PC-3 (cell line): ENCODE measurements at regions not wholly inside any gene's neighbourhood (a gene's known extent, or its start where the extent isn't known, plus 50 kb on each side); places are given as distances from the start of the nearest gene placed in this dataset.
A peak's percentile ranks its signal among the peaks of the same experiment; 100 is the strongest.

Source experiments
- ATAC-seq: fragments of 200-7000 bp; cut with Tn5 transposase; 2 replicates; pipeline ENCODE4 v1.9.1; 2020; ENCODE audit warnings: mild to moderate bottlenecking, moderate library complexity
- BruUV-seq: library from RNA; stranded (reverse); fragments of 400-500 nt; replicated peaks from 2 replicates; lab custom pipeline; 2021; lab: Mats Ljungman, UMichigan
- CTCF ChIA-PET: fragments of 300-600 bp; sonication (Branson Sonifier 250); formaldehyde crosslinking; loops from one replicate; lab custom pipeline; 2022; ENCODE audit warnings: antibody characterized with exemption; lab: Charles Lee
- POLR2A ChIA-PET: fragments of 300-600 bp; sonication (Branson Sonifier 250); formaldehyde crosslinking; loops from one replicate; lab custom pipeline; 2022; ENCODE audit warnings: antibody characterized with exemption; ENCODE audit not compliant: unreplicated experiment; lab: Charles Lee
- DNase-seq: peaks from one replicate; pipeline ENCODE4 v3.0.0-alpha.2; 2015
- H2AFZ ChIP-seq: fragments of 300-600 bp; sonication (generic); 2 replicates; pipeline ENCODE4 v1.6.0; 2016; ENCODE audit warnings: antibody characterized with exemption, low read length
- H3F3A ChIP-seq: fragments of 300-600 bp; sonication (generic); one replicate; pipeline ENCODE4 v1.6.0; 2017; ENCODE audit warnings: antibody characterized with exemption, low read length, control low read depth, mild to moderate bottlenecking; ENCODE audit not compliant: unreplicated experiment
- H3K27ac ChIP-seq: fragments of 300-600 bp; sonication (generic); 2 replicates; pipeline ENCODE4 v1.5.1; 2016; ENCODE audit warnings: mild to moderate bottlenecking, low read length
- H3K27me3 ChIP-seq: fragments of 300-600 bp; sonication (generic); 2 replicates; pipeline ENCODE4 v1.6.1; 2016; ENCODE audit warnings: low read length, mixed read lengths
- H3K36me3 ChIP-seq: fragments of 300-600 bp; sonication (generic); 2 replicates; pipeline ENCODE4 v1.6.1; 2016; ENCODE audit warnings: low read depth, mixed run types, low read length, mixed read lengths
- H3K4me1 ChIP-seq: fragments of 300-600 bp; sonication (generic); 2 replicates; pipeline ENCODE4 v1.5.1; 2016; ENCODE audit warnings: low read length; ENCODE audit not compliant: insufficient read depth
- H3K4me2 ChIP-seq: fragments of 300-600 bp; sonication (generic); 2 replicates; pipeline ENCODE4 v1.6.0; 2016; ENCODE audit warnings: low read length
- H3K4me3 ChIP-seq: fragments of 300-600 bp; sonication (generic); 2 replicates; pipeline ENCODE4 v1.5.1; 2016; ENCODE audit warnings: mild to moderate bottlenecking, low read length, mixed read lengths
- H3K79me2 ChIP-seq: fragments of 300-600 bp; sonication (generic); 2 replicates; pipeline ENCODE4 v1.6.1; 2017; ENCODE audit warnings: low read length, mixed read lengths
- H3K9ac ChIP-seq: fragments of 300-600 bp; sonication (generic); 2 replicates; pipeline ENCODE4 v1.6.0; 2016; ENCODE audit warnings: mild to moderate bottlenecking, low read length
- H3K9me2 ChIP-seq: fragments of 300-600 bp; sonication (generic); replicated peaks from 2 replicates; pipeline ENCODE4 v1.6.1; 2016; ENCODE audit warnings: mixed run types, low read length, mixed read lengths
- H3K9me3 ChIP-seq: fragments of 300-600 bp; sonication (generic); 2 replicates; pipeline ENCODE4 v1.6.1; 2016; ENCODE audit warnings: low read length, mixed read lengths
- H4K20me1 ChIP-seq: fragments of 300-600 bp; sonication (generic); 2 replicates; pipeline ENCODE4 v1.6.1; 2016; ENCODE audit warnings: low read length, mixed read lengths
- EZH2 ChIP-seq: fragments of 300-600 bp; sonication (generic); IDR thresholded peaks from one replicate; pipeline ENCODE4 v1.6.1; 2017; ENCODE audit warnings: antibody characterized with exemption, mild to moderate bottlenecking, low read length; ENCODE audit not compliant: unreplicated experiment
- EZH2phosphoT487 ChIP-seq: fragments of 300-600 bp; sonication (generic); IDR thresholded peaks from 2 replicates; pipeline ENCODE4 v1.6.1; 2018; ENCODE audit warnings: mild to moderate bottlenecking, antibody characterized with exemption, low read length, borderline replicate concordance
- intact Hi-C: fragments of 100-400 bp; cut with micrococcal nuclease; formaldehyde crosslinking; loops from 2 replicates; pipeline ENCODE4 v1.9.0; 2023
- TF ChIP-seq, protein P1 (sequence below): fragments of 300-600 bp; sonication (generic); conservative IDR thresholded peaks from 2 replicates; pipeline ENCODE4 v1.5.1; 2017; ENCODE audit warnings: antibody characterized with exemption, low read depth, mild to moderate bottlenecking, low read length

GRCh38 chr7:142657376-142657775 lies 91.9 kb upstream of the PRSS1 start:
- Histone ChIP-seq H3F3A (no peaks in the 10 kb centered on the region), H3K79me2 (no peaks in the 10 kb centered on the region), H3K4me3 (no peak overlapping the region), H3K27me3 (peaks cover 65% of the 10 kb centered on the region), H3K4me2 (no peak overlapping the region), H4K20me1 (no peaks in the 10 kb centered on the region), H3K9ac (no peak overlapping the region), H3K9me3 (no peaks in the 10 kb centered on the region), H3K27ac (no peak overlapping the region), H3K4me1 (no peaks in the 10 kb centered on the region), H3K9me2 (no peaks in the 10 kb centered on the region), H2AFZ (no peak overlapping the region), H3K36me3 (no peaks in the 10 kb centered on the region)
- DNase-seq (no peak), ATAC-seq (no peak)
- TF ChIP-seq EZH2phosphoT487 (no peak), EZH2 (no peak)
- TF ChIP-seq, protein P1, sequence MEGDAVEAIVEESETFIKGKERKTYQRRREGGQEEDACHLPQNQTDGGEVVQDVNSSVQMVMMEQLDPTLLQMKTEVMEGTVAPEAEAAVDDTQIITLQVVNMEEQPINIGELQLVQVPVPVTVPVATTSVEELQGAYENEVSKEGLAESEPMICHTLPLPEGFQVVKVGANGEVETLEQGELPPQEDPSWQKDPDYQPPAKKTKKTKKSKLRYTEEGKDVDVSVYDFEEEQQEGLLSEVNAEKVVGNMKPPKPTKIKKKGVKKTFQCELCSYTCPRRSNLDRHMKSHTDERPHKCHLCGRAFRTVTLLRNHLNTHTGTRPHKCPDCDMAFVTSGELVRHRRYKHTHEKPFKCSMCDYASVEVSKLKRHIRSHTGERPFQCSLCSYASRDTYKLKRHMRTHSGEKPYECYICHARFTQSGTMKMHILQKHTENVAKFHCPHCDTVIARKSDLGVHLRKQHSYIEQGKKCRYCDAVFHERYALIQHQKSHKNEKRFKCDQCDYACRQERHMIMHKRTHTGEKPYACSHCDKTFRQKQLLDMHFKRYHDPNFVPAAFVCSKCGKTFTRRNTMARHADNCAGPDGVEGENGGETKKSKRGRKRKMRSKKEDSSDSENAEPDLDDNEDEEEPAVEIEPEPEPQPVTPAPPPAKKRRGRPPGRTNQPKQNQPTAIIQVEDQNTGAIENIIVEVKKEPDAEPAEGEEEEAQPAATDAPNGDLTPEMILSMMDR = no peak
- intact Hi-C loops = loop anchor here (5.0 kb wide), 1 partner anchor 40 kb away; no protein-coding TSS in a partner anchor
- no TSS peak for BruUV-seq
- ChIA-PET POLR2A (no interaction called here), CTCF (interaction anchor here (1.0 kb wide), 1 partner anchor 25 kb away, joined by 5 read pairs; no protein-coding TSS in a partner anchor)

GRCh38 chr7:142654398-142654797 lies 94.9 kb upstream of the PRSS1 start:
- no peaks in the 10 kb centered on the region for H3K9me2 ChIP-seq
- H2AFZ ChIP-seq = no peak overlapping the region
- TF ChIP-seq EZH2phosphoT487 = no peak
- TF ChIP-seq, protein P1 = peak; percentile 56
- H3K79me2 ChIP-seq = no peaks in the 10 kb centered on the region
- intact Hi-C loops = loop anchor here (1.0 kb wide), 1 partner anchor 129 kb away; no protein-coding TSS in a partner anchor
- ChIA-PET POLR2A (no interaction called here), CTCF (interaction anchor here (0.6 to 1.0 kb wide), 3 partner anchors 59 to 178 kb away, joined by 3 to 9 read pairs (median 5); no protein-coding TSS in a partner anchor)
- no peaks in the 10 kb centered on the region for H3F3A ChIP-seq
- H3K9me3 ChIP-seq = no peaks in the 10 kb centered on the region
- no peak overlapping the region for H3K9ac ChIP-seq
- BruUV-seq = no TSS peak
- no peak overlapping the region for H3K4me3 ChIP-seq
- ATAC-seq = no peak
- H3K36me3 ChIP-seq = no peaks in the 10 kb centered on the region
- H3K27me3 ChIP-seq = peaks cover 63% of the 10 kb centered on the region
- H3K4me1 ChIP-seq = no peaks in the 10 kb centered on the region
- no peaks in the 10 kb centered on the region for H4K20me1 ChIP-seq
- peak; percentile 47 for DNase-seq
- H3K4me2 ChIP-seq = no peak overlapping the region
- no peak overlapping the region for H3K27ac ChIP-seq

DNA sequence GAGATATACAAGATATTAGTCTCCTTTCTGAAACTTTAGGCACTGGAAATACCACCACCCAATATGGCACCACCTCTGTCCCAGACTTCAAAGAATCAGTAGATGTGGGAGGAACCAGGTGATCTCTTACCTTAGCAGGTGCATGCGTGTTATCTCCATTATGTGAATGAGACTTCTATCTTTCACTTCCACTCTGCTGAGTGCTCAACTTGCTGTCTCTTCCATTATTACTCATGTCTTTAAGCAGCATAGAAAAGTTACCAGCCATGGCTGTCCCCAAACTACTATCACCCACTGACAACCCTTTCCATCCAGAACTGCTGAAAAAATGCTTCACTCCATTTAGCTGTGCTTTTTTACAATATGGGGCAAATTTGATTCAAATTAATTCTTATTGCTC lies 101.5 kb upstream of the PRSS1 start:
- Histone ChIP-seq H3K79me2 (no peaks in the 10 kb centered on the region), H3K36me3 (no peaks in the 10 kb centered on the region), H3K9me3 (no peaks in the 10 kb centered on the region), H2AFZ (no peak overlapping the region), H3K27ac (no peak overlapping the region), H3K4me1 (no peaks in the 10 kb centered on the region), H4K20me1 (no peaks in the 10 kb centered on the region), H3F3A (no peaks in the 10 kb centered on the region), H3K9ac (no peak overlapping the region), H3K4me3 (no peak overlapping the region), H3K27me3 (peaks cover 87% of the 10 kb centered on the region), H3K9me2 (no peaks in the 10 kb centered on the region), H3K4me2 (no peak overlapping the region)
- BruUV-seq = no TSS peak
- intact Hi-C loops = no loop called here
- DNase-seq = no peak
- ChIA-PET CTCF (no interaction called here), POLR2A (no interaction called here)
- no peak for ATAC-seq
- TF ChIP-seq EZH2 (no peak), EZH2phosphoT487 (no peak)
- TF ChIP-seq, protein P1 = no peak
